ENCODE measurements at regions not wholly inside any gene's neighbourhood (a gene's known extent, or its start where the extent isn't known, plus 50 kb on each side); places are given as distances from the start of the nearest gene placed in this dataset.

DNA sequence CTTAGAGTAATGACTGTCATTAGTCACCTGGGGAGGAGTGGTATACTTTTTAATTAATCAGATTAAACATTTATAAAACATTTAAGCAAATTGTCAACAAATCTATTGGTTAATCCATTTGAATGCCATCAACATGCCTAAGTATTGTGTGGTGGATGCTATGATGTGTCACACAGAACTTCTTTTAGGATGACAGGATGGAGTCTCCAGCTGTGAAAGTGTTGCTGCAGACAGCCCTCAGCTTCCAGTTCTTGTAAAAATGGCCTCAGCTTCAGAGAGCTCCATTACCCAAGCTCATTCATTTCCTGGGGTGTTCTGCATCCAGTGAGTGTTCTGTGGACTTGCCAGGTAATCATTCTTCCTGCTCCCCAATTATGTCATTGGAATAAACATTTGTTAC lies 74.3 kb upstream of the CLNK start:
- no TSS peak for BruUV-seq (replicated peaks)
- CTCF ChIA-PET = no interaction called here

DNA sequence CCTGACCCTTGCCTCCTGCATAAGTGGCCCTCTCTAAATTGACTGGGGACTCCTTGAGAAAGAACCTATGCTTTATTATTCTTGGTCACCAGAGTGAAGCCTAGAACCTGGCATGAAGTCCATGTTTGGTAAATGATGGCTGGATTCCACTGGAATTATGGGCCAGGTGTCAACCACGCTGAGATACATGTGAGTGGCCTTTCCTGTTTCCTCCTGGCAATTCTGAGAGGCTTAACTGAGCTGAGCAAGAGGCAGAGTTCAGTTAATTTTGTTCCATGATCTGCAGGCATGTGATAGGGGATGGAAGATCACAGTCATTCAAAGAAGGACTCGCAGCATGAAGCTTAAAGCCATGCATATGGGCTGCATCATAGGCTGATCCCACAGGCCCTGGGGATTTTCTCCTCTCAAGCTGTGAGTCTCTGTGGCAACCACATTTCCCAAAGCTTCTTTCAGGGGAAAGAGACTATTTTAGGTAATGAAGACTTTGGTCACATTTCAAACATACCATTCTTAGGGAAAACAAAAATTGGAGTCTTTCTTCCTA lies 69.4 kb upstream of the CLNK start:
- H3K27me3 ChIP-seq (ENCODE audit: insufficient read depth, low read depth) = no peaks in the 10 kb centered on the region
- H2AFZ ChIP-seq = no peak overlapping the region
- BruUV-seq (replicated peaks) = no TSS peak
- intact Hi-C loops (cut with micrococcal nuclease; ENCODE audit: unreplicated experiment) = no loop called here
- H3K4me3 ChIP-seq = no peak overlapping the region
- H3K4me2 ChIP-seq = no peak overlapping the region
- no peak for TF ChIP-seq EZH2 (IDR thresholded peaks at IDR 0.05; ENCODE audit: low read depth)
- TF ChIP-seq, protein P1, sequence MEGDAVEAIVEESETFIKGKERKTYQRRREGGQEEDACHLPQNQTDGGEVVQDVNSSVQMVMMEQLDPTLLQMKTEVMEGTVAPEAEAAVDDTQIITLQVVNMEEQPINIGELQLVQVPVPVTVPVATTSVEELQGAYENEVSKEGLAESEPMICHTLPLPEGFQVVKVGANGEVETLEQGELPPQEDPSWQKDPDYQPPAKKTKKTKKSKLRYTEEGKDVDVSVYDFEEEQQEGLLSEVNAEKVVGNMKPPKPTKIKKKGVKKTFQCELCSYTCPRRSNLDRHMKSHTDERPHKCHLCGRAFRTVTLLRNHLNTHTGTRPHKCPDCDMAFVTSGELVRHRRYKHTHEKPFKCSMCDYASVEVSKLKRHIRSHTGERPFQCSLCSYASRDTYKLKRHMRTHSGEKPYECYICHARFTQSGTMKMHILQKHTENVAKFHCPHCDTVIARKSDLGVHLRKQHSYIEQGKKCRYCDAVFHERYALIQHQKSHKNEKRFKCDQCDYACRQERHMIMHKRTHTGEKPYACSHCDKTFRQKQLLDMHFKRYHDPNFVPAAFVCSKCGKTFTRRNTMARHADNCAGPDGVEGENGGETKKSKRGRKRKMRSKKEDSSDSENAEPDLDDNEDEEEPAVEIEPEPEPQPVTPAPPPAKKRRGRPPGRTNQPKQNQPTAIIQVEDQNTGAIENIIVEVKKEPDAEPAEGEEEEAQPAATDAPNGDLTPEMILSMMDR (conservative IDR thresholded peaks at IDR 0.05) = no peak
- no peaks in the 10 kb centered on the region for H3F3A ChIP-seq (ENCODE audit: insufficient read depth, low read depth)
- H4K20me1 ChIP-seq (ENCODE audit: insufficient read depth) = no peaks in the 10 kb centered on the region
- ChIA-PET CTCF (no interaction called here), POLR2A (ENCODE audit: unreplicated experiment) (no interaction called here)
- no peaks in the 10 kb centered on the region for H3K79me2 ChIP-seq (ENCODE audit: low read depth)
- no peaks in the 10 kb centered on the region for H3K4me1 ChIP-seq (replicated peaks; ENCODE audit: insufficient read depth)
- no peaks in the 10 kb centered on the region for H3K9me2 ChIP-seq (ENCODE audit: insufficient read depth)
- no peaks in the 10 kb centered on the region for H3K9me3 ChIP-seq (ENCODE audit: insufficient read depth, low read depth)
- H3K36me3 ChIP-seq (ENCODE audit: low read depth) = no peaks in the 10 kb centered on the region
- no peak for DNase-seq
- no peak overlapping the region for H3K27ac ChIP-seq

More for the DNA sequence above, 74.3 kb upstream of the CLNK start:
- Histone ChIP-seq H3K27me3 (ENCODE audit: insufficient read depth, low read depth) (no peaks in the 10 kb centered on the region), H3F3A (ENCODE audit: insufficient read depth, low read depth) (no peaks in the 10 kb centered on the region), H2AFZ (no peak overlapping the region), H3K4me2 (no peak overlapping the region), H3K9me3 (ENCODE audit: insufficient read depth, low read depth) (no peaks in the 10 kb centered on the region), H3K4me3 (no peak overlapping the region), H3K27ac (no peak overlapping the region), H4K20me1 (ENCODE audit: insufficient read depth) (no peaks in the 10 kb centered on the region), H3K9me2 (ENCODE audit: insufficient read depth) (no peaks in the 10 kb centered on the region), H3K79me2 (ENCODE audit: low read depth) (no peaks in the 10 kb centered on the region), H3K4me1 (replicated peaks; ENCODE audit: insufficient read depth) (no peaks in the 10 kb centered on the region), H3K36me3 (ENCODE audit: low read depth) (no peaks in the 10 kb centered on the region)
- intact Hi-C loops (cut with micrococcal nuclease; ENCODE audit: unreplicated experiment) = no loop called here
- POLR2A ChIA-PET (ENCODE audit: unreplicated experiment) = no interaction called here
- no peak for DNase-seq
- TF ChIP-seq EZH2 (IDR thresholded peaks at IDR 0.05; ENCODE audit: low read depth) = no peak
- TF ChIP-seq, protein P1 (conservative IDR thresholded peaks at IDR 0.05) = no peak

DNA sequence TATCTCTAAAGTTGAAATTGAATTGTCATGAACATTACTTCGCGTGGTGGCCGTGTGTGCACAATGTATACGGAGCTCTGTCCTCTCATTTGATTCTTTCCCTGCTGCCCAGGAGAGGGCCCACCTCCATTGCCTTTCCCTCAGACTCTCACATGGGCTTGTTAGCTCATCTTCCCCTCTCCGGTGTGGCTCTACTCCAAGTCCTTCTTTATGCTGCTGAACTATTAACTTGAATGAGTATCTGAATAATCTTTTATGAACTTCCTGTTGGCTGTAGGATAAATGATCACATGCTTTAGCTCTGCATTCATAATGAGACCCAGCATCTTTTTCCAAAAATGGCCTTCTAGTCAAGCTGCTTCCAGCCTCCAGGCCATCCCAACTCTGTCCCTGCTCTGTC lies 68.8 kb upstream of the CLNK start:
- H3K4me1 ChIP-seq (replicated peaks; ENCODE audit: insufficient read depth) = no peaks in the 10 kb centered on the region
- H3K4me3 ChIP-seq = no peak overlapping the region
- TF ChIP-seq, protein P1 (conservative IDR thresholded peaks at IDR 0.05) = no peak
- no peak for TF ChIP-seq EZH2 (IDR thresholded peaks at IDR 0.05; ENCODE audit: low read depth)
- DNase-seq = no peak
- H4K20me1 ChIP-seq (ENCODE audit: insufficient read depth) = no peaks in the 10 kb centered on the region
- H3K4me2 ChIP-seq = no peak overlapping the region
- H2AFZ ChIP-seq = no peak overlapping the region
- H3K36me3 ChIP-seq (ENCODE audit: low read depth) = no peaks in the 10 kb centered on the region
- no peaks in the 10 kb centered on the region for H3K9me3 ChIP-seq (ENCODE audit: insufficient read depth, low read depth)
- H3F3A ChIP-seq (ENCODE audit: insufficient read depth, low read depth) = no peaks in the 10 kb centered on the region
- H3K9me2 ChIP-seq (ENCODE audit: insufficient read depth) = no peaks in the 10 kb centered on the region
- ChIA-PET CTCF (no interaction called here), POLR2A (ENCODE audit: unreplicated experiment) (no interaction called here)
- no TSS peak for BruUV-seq (replicated peaks)
- H3K27ac ChIP-seq = no peak overlapping the region
- H3K79me2 ChIP-seq (ENCODE audit: low read depth) = no peaks in the 10 kb centered on the region
- intact Hi-C loops (cut with micrococcal nuclease; ENCODE audit: unreplicated experiment) = no loop called here
- H3K27me3 ChIP-seq (ENCODE audit: insufficient read depth, low read depth) = no peaks in the 10 kb centered on the region
